ENCODE measurements at regions not wholly inside any gene's neighbourhood (a gene's known extent, or its start where the extent isn't known, plus 50 kb on each side); places are given as distances from the start of the nearest gene placed in this dataset.

DNA sequence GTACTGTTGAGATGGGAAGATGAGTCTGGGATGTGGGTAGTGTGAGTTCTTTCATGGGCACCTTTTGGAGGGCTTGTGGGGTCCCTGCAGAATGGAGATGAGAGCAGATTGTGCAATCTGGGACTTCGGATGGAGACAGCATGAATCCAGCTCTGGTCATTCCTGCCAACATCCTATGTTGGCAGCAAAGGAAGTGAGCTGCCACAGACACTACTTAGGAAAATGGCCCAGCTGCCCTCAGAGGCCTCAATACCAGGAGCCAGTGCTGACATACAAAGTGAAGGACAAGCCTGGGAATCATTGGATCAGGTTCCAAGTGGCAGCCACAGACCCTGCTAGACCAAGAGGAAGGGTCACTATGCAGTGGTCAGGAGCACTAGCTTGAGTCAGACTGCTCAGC lies 402.8 kb downstream of the CDK5RAP2 start:
- Histone ChIP-seq H3K9me3 (no peaks in the 10 kb centered on the region), H3K27ac (no peak overlapping the region), H3K4me1 (no peaks in the 10 kb centered on the region), H3K36me3 (no peaks in the 10 kb centered on the region), H3K4me3 (no peak overlapping the region), H3K27me3 (no peaks in the 10 kb centered on the region)
- no peak for DNase-seq (ENCODE audit: low spot score)
- TF ChIP-seq, protein P1, sequence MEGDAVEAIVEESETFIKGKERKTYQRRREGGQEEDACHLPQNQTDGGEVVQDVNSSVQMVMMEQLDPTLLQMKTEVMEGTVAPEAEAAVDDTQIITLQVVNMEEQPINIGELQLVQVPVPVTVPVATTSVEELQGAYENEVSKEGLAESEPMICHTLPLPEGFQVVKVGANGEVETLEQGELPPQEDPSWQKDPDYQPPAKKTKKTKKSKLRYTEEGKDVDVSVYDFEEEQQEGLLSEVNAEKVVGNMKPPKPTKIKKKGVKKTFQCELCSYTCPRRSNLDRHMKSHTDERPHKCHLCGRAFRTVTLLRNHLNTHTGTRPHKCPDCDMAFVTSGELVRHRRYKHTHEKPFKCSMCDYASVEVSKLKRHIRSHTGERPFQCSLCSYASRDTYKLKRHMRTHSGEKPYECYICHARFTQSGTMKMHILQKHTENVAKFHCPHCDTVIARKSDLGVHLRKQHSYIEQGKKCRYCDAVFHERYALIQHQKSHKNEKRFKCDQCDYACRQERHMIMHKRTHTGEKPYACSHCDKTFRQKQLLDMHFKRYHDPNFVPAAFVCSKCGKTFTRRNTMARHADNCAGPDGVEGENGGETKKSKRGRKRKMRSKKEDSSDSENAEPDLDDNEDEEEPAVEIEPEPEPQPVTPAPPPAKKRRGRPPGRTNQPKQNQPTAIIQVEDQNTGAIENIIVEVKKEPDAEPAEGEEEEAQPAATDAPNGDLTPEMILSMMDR (IDR thresholded peaks at IDR 0.05) = no peak

DNA sequence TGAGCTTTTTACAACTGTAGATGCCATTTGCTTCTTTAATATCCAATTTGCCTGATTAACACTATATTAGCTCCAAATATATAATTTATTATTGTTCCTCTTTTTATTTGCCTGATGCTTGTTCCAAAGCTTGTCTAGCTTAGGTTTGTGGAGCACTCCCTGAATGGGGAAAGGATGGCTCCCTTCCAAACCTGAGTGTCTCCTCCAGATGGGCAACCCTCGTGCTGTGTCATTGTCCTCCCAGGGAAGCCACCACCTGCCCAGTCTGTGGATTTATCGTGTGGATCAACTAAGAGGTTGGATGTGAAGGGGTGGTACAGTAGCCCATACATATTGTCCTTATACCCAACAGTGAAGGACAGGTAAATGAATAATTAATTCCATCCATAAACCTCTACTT lies 404.9 kb downstream of the CDK5RAP2 start:
- TF ChIP-seq, protein P1 (IDR thresholded peaks at IDR 0.05) = no peak
- H3K9me3 ChIP-seq = no peaks in the 10 kb centered on the region
- no peaks in the 10 kb centered on the region for H3K36me3 ChIP-seq
- no peaks in the 10 kb centered on the region for H3K27me3 ChIP-seq
- H3K4me3 ChIP-seq = no peak overlapping the region
- no peak for DNase-seq (ENCODE audit: low spot score)
- no peaks in the 10 kb centered on the region for H3K4me1 ChIP-seq
- H3K27ac ChIP-seq = no peak overlapping the region

DNA sequence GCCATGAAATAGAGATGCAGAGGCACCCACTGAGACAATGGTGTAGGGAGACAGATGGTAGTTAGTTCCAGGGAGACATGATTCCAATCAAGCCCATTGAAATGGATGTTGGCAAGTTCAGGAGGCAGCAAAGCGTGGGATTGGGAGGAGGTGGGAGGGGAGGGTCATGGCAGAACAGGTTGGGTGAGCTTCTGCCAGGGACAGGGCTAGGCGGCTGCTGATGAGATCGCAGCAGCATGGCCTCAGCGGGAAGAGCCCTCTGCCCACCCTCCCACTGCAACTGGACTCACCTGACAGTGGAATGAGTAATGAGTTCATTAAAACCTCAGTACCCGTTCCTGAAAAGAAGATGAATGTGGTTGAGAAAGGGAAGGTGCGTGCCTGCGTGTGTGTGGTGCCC lies 418.2 kb downstream of the CDK5RAP2 start:
- TF ChIP-seq, protein P1 (IDR thresholded peaks at IDR 0.05) = no peak
- H3K27me3 ChIP-seq = no peaks in the 10 kb centered on the region
- H3K9me3 ChIP-seq = peaks cover 0 to 5% of the 10 kb centered on the region in 2 donors
- DNase-seq (ENCODE audit: low spot score) = no peak
- H3K27ac ChIP-seq = no peak overlapping the region
- no peaks in the 10 kb centered on the region for H3K36me3 ChIP-seq
- H3K4me3 ChIP-seq = no peak overlapping the region
- no peaks in the 10 kb centered on the region for H3K4me1 ChIP-seq

DNA sequence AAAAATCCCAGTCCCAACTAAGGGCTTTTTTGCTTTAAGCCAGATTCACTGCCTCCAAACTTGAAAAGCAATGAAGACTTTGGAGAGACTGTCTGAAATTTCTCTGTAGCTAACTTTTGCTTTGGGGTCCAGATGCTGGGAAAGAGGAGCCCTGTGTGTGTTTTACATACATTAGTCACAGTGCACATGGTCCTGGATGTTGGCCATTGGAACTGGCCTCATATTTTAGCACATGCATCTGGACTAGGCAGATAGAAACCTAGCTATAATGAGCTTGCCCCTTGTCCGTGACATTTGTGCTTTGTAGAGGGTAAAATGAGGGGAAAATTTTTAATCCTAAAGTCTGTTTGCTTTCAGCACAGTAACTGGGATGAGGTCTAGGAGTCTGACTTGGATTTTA lies 421.7 kb downstream of the CDK5RAP2 start:
- Histone ChIP-seq H3K4me1 (no peaks in the 10 kb centered on the region), H3K27me3 (no peaks in the 10 kb centered on the region), H3K9me3 (peaks cover 0 to 5% of the 10 kb centered on the region in 2 donors), H3K27ac (no peak overlapping the region), H3K36me3 (no peaks in the 10 kb centered on the region), H3K4me3 (no peak overlapping the region)
- no peak for DNase-seq (ENCODE audit: low spot score)
- TF ChIP-seq, protein P1 (IDR thresholded peaks at IDR 0.05) = no peak

DNA sequence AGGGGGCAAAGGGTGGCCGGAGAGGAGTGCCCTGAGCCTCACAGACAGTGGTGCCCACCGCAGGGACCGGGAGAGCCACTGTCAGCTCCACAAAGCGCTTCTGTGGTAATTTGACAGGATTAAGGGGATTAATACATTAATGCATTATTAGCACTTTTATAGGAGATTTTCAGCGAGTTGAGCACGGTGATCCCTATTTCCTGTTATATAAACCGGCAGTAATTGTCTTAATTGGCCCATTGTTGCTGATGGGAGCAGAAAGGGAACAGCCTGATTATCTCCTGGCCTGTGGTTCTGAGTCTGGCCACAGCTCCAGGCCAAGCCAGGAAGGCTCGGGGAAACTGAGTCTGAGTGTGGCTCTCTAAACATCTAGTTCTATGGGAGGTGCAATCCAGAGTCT lies 423.6 kb downstream of the CDK5RAP2 start:
- H3K4me3 ChIP-seq = no peak overlapping the region
- no peaks in the 10 kb centered on the region for H3K27me3 ChIP-seq
- peaks cover 0 to 5% of the 10 kb centered on the region in 2 donors for H3K9me3 ChIP-seq
- no peaks in the 10 kb centered on the region for H3K4me1 ChIP-seq
- no peak overlapping the region for H3K27ac ChIP-seq
- no peaks in the 10 kb centered on the region for H3K36me3 ChIP-seq
- TF ChIP-seq, protein P1 (IDR thresholded peaks at IDR 0.05) = no peak
- DNase-seq (ENCODE audit: low spot score) = no peak

DNA sequence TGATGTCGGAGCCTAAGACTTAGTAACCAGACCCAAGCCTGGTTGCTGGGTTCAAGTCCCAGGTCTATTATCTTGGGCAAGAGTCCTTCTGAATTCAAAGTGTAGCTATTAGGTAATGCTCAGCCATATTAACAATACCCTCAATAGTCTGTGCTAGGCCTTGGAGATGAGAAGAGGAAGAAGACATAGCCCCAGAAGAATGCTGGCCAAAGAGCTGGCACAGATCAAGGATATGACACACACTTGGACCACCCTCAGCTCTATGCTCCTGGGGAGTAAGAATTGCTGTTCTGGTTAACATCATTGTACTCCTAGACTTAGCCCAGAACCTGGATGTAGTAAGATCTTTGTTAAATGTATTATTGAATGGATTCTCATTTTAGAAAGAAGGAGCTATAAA lies 426.7 kb downstream of the CDK5RAP2 start:
- Histone ChIP-seq H3K4me1 (no peaks in the 10 kb centered on the region), H3K27me3 (no peaks in the 10 kb centered on the region), H3K4me3 (no peak overlapping the region), H3K9me3 (no peaks in the 10 kb centered on the region), H3K36me3 (no peaks in the 10 kb centered on the region), H3K27ac (no peak overlapping the region)
- no peak for DNase-seq (ENCODE audit: low spot score)
- TF ChIP-seq, protein P1 (IDR thresholded peaks at IDR 0.05) = no peak

All from right atrium auricular region (tissue), 2 donors.